ENCODE measurements at regions not wholly inside any gene's neighbourhood (a gene's known extent, or its start where the extent isn't known, plus 50 kb on each side); places are given as distances from the start of the nearest gene placed in this dataset.

DNA sequence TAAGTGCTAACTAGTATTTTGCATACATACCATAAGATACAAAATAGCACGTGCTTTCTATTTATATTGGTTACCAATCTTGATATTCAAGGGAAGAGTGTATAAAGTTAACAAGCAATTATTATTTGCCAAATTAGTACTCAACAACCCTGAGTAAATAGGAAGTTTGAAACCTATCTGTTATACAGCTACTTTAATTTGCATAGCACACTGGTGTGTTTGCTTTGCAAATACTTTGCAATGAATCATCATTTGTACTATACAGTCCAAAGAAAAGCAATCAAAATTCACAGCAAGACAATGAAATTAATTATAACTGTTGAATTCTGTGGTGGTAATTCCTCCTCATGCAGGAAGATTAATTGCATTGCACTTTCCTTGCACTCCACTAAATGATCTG, 469.1 kb downstream of the PRKD1 start:
- Histone ChIP-seq H3K4me3 (replicated peaks in 1 of 3; ENCODE audit: low read depth in 2 of 3, low read length in 3 of 3) (no peak overlapping the region), H3K27ac (ENCODE audit: low read depth in 1 of 2, low read length in 2 of 2) (no peak overlapping the region), H3K79me2 (ENCODE audit: insufficient read depth, low read length) (no peaks in the 10 kb centered on the region), H3K36me3 (replicated peaks in 1 of 2; ENCODE audit: control insufficient read depth in 1 of 2, insufficient read depth in 2 of 2, low read length in 2 of 2) (no peaks in the 10 kb centered on the region), H3K9me3 (replicated peaks in 1 of 2; ENCODE audit: control insufficient read depth in 1 of 2, insufficient read depth in 1 of 2, low read length in 2 of 2) (no peaks in the 10 kb centered on the region), H3K4me1 (ENCODE audit: control insufficient read depth in 1 of 2, insufficient read depth in 2 of 2, low read length in 2 of 2) (no peaks in the 10 kb centered on the region), H3K27me3 (ENCODE audit: control insufficient read depth in 2 of 2, insufficient read depth in 2 of 2, low read length in 2 of 2) (no peaks in the 10 kb centered on the region), H3K4me2 (replicated peaks; ENCODE audit: extremely low read depth, low read length, poor library complexity, severe bottlenecking) (no peak overlapping the region), H3K9ac (ENCODE audit: insufficient read depth, low read length, poor library complexity, severe bottlenecking) (no peak overlapping the region), H2AFZ (ENCODE audit: insufficient read depth, low read depth, low read length, poor library complexity, severe bottlenecking) (no peak overlapping the region), H4K20me1 (ENCODE audit: insufficient read depth, low read length) (no peaks in the 10 kb centered on the region)
- WGBS (ENCODE audit: insufficient coverage): no CpG with 5 or more reads among the region's 1 CpG
- Mint-ChIP-seq H3K4me1 (no peaks in the 10 kb centered on the region), H3K9me3 (no peaks in the 10 kb centered on the region), H3K27me3 (ENCODE audit: low read depth in 3 of 3) (peaks cover 0 to 1% (median 0%) of the 10 kb centered on the region in 3 donors), H3K4me3 (no peak overlapping the region), H3K36me3 (no peaks in the 10 kb centered on the region), H3K27ac (no peak overlapping the region)
- intact Hi-C loops (cut with micrococcal nuclease): no loop called here
- no peak for TF ChIP-seq CTCF (IDR thresholded peaks at IDR 0.05)
- no peak for DNase-seq

DNA sequence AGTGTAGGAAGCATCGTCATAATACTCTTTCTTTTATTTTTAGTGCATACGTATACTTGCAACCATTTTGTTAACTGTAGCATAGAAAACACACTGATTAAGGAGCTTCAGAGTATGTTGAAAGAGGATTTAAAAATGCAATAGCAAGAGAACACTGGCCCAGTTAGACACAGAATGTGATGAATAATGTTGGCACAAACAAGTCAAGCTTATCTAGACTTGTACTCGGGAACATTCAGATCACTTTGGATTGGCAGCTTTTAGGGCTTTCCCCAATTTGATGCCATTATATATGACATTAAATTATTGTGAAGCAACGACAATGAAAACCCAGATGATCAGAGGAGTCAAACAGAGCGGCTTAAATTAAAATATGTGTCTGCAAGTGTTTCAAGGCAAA, 468.1 kb downstream of the PRKD1 start:
- peaks cover 0 to 2% (median 0%) of the 10 kb centered on the region in 7 donors for H3K9me3 Mint-ChIP-seq
- no peaks in the 10 kb centered on the region for H4K20me1 ChIP-seq (ENCODE audit: insufficient read depth, low read length)
- H3K27ac ChIP-seq (ENCODE audit: low read depth in 1 of 2, low read length in 2 of 2): no peak overlapping the region
- no peak overlapping the region for H3K4me3 Mint-ChIP-seq
- H3K27me3 ChIP-seq (ENCODE audit: control insufficient read depth in 2 of 2, insufficient read depth in 2 of 2, low read length in 2 of 2): no peaks in the 10 kb centered on the region
- H3K4me3 ChIP-seq (replicated peaks in 1 of 3; ENCODE audit: low read depth in 2 of 3, low read length in 3 of 3): no peak overlapping the region
- WGBS (ENCODE audit: insufficient coverage): no CpG with 5 or more reads among the region's 5 CpGs
- no peaks in the 10 kb centered on the region for H3K36me3 Mint-ChIP-seq
- no peaks in the 10 kb centered on the region for H3K79me2 ChIP-seq (ENCODE audit: insufficient read depth, low read length)
- H3K9me3 ChIP-seq (replicated peaks in 1 of 2; ENCODE audit: control insufficient read depth in 1 of 2, insufficient read depth in 1 of 2, low read length in 2 of 2): no peaks in the 10 kb centered on the region
- H3K4me1 ChIP-seq (ENCODE audit: control insufficient read depth in 1 of 2, insufficient read depth in 2 of 2, low read length in 2 of 2): no peaks in the 10 kb centered on the region
- H3K27me3 Mint-ChIP-seq (ENCODE audit: low read depth in 3 of 3): peaks cover 0 to 1% (median 0%) of the 10 kb centered on the region in 3 donors
- H3K27ac Mint-ChIP-seq: no peak overlapping the region
- no peaks in the 10 kb centered on the region for H3K4me1 Mint-ChIP-seq
- H3K9ac ChIP-seq (ENCODE audit: insufficient read depth, low read length, poor library complexity, severe bottlenecking): no peak overlapping the region
- no peak for TF ChIP-seq CTCF (IDR thresholded peaks at IDR 0.05)
- H2AFZ ChIP-seq (ENCODE audit: insufficient read depth, low read depth, low read length, poor library complexity, severe bottlenecking): no peak overlapping the region
- intact Hi-C loops (cut with micrococcal nuclease): no loop called here
- no peaks in the 10 kb centered on the region for H3K36me3 ChIP-seq (replicated peaks in 1 of 2; ENCODE audit: control insufficient read depth in 1 of 2, insufficient read depth in 2 of 2, low read length in 2 of 2)
- no peak overlapping the region for H3K4me2 ChIP-seq (replicated peaks; ENCODE audit: extremely low read depth, low read length, poor library complexity, severe bottlenecking)
- DNase-seq: no peak
